GM23338 (cell line): ENCODE measurements at regions not wholly inside any gene's neighbourhood (a gene's known extent, or its start where the extent isn't known, plus 50 kb on each side); places are given as distances from the start of the nearest gene placed in this dataset.

ENCODE experiments used
- CREB1 ChIP-seq: fragments of 250-450 bp; sonication (Bioruptor Pico); IDR thresholded peaks from 2 replicates; pipeline ENCODE4 v1.5.0; 2020; ENCODE audit warnings: low read depth, mild to moderate bottlenecking, moderate library complexity
- CTCF ChIP-seq, 2 experiments: fragments of 200-600 bp in 1 of 2; sonication (generic) in 1 of 2; conservative IDR thresholded peaks; 2 replicates each; pipeline versions ENCODE4 v1.5.1 to v1.6.1; 2016 to 2017; ENCODE audit warnings: antibody characterized with exemption in 2 of 2, low read depth in 2 of 2, mild to moderate bottlenecking in 2 of 2, moderate library complexity in 1 of 2
- ETS1 ChIP-seq: IDR thresholded peaks from 2 replicates; pipeline ENCODE4 v1.6.1; 2016; ENCODE audit warnings: antibody characterized with exemption
- EZH2 ChIP-seq: fragments of 200-600 bp; sonication (generic); IDR thresholded peaks from one replicate; pipeline ENCODE4 v1.8.0; 2017; ENCODE audit warnings: antibody characterized with exemption, mild to moderate bottlenecking, low read depth; ENCODE audit not compliant: unreplicated experiment
- EZH2phosphoT487 ChIP-seq: fragments of 200-600 bp; sonication (generic); IDR thresholded peaks from one replicate; pipeline ENCODE4 v1.8.1; 2018; ENCODE audit warnings: antibody characterized with exemption; ENCODE audit not compliant: unreplicated experiment
- POLR2AphosphoS5 ChIP-seq: IDR thresholded peaks from 2 replicates; pipeline ENCODE4 v1.6.1; 2016; ENCODE audit warnings: antibody characterized with exemption, low read depth
- REST ChIP-seq: IDR thresholded peaks from one replicate; pipeline ENCODE4 v1.6.1; 2018; ENCODE audit warnings: antibody characterized with exemption; ENCODE audit not compliant: unreplicated experiment
- STAT1 ChIP-seq: IDR thresholded peaks from one replicate; pipeline ENCODE4 v1.6.1; 2016; ENCODE audit warnings: antibody characterized with exemption; ENCODE audit not compliant: unreplicated experiment

- TF ChIP-seq CREB1 (CRISPR knock-in tag) (no peak), CTCF (conservative IDR thresholded peaks at IDR 0.05; ENCODE audit: low read depth in 2 of 2) (no peak), POLR2AphosphoS5 (no peak), EZH2 (no peak), EZH2phosphoT487 (no peak), STAT1 (no peak), ETS1 (no peak), REST (no peak)
Measured at GRCh38 chr12:46483572-46484395, 111.2 kb upstream of the SLC38A2 start.
